Neural cell (in vitro differentiated cells): ENCODE measurements at regions not wholly inside any gene's neighbourhood (a gene's known extent, or its start where the extent isn't known, plus 50 kb on each side); places are given as distances from the start of the nearest gene placed in this dataset.

Source experiments
- POLR2AphosphoS5 ChIP-seq: IDR thresholded peaks from 2 replicates; pipeline ENCODE4 v1.6.1; 2012
- TF ChIP-seq, protein P1 (sequence below): fragments of 450-650 bp; IDR thresholded peaks from 2 replicates; pipeline ENCODE4 v1.5.1; 2014; ENCODE audit warnings: antibody characterized with exemption, mild to moderate bottlenecking, moderate library complexity; ENCODE audit not compliant: poor library complexity, severe bottlenecking

DNA sequence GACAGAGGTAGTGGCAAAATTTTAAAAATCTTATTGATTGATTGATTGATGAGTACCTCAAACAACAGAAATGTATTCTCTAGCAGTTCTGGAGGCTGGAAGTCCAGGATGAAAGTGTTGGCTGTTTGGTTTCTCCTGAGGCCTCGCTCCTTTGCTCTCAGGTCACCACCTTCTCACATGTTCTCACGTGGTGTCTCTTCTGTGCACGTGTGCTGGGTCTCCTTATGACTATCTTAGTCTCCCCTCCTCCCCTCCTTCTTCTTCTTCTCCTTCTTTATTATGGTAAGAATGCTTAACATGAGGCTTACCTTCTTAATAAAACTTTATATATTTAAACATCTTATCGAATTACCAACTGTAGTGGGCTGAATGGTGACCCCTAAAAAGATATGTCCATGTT, 446.0 kb upstream of the SPHKAP start:
- no peak for TF ChIP-seq POLR2AphosphoS5
- TF ChIP-seq, protein P1, sequence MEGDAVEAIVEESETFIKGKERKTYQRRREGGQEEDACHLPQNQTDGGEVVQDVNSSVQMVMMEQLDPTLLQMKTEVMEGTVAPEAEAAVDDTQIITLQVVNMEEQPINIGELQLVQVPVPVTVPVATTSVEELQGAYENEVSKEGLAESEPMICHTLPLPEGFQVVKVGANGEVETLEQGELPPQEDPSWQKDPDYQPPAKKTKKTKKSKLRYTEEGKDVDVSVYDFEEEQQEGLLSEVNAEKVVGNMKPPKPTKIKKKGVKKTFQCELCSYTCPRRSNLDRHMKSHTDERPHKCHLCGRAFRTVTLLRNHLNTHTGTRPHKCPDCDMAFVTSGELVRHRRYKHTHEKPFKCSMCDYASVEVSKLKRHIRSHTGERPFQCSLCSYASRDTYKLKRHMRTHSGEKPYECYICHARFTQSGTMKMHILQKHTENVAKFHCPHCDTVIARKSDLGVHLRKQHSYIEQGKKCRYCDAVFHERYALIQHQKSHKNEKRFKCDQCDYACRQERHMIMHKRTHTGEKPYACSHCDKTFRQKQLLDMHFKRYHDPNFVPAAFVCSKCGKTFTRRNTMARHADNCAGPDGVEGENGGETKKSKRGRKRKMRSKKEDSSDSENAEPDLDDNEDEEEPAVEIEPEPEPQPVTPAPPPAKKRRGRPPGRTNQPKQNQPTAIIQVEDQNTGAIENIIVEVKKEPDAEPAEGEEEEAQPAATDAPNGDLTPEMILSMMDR = no peak
